ENCODE measurements at regions not wholly inside any gene's neighbourhood (a gene's known extent, or its start where the extent isn't known, plus 50 kb on each side); places are given as distances from the start of the nearest gene placed in this dataset.

GRCh38 chr3:147934451-147935180 is 525.5 kb downstream of the ZIC1 start:
- no peaks in the 10 kb centered on the region for H3K36me3 Mint-ChIP-seq
- Histone ChIP-seq H3K4me3 (ENCODE audit: low read length in 2 of 2) (no peak overlapping the region), H3K27ac (ENCODE audit: low read depth, low read length) (no peak overlapping the region), H3K27me3 (ENCODE audit: insufficient read depth, low read length) (no peaks in the 10 kb centered on the region), H3K9me3 (ENCODE audit: control insufficient read depth in 1 of 2, low read length in 2 of 2) (no peaks in the 10 kb centered on the region), H3K36me3 (ENCODE audit: insufficient read depth, low read length) (no peaks in the 10 kb centered on the region), H3K4me1 (ENCODE audit: insufficient read depth, low read length) (no peaks in the 10 kb centered on the region)
- no peaks in the 10 kb centered on the region for H3K27me3 Mint-ChIP-seq
- intact Hi-C loops (cut with micrococcal nuclease) = no loop called here
- peaks cover 0 to 4% (median 0%) of the 10 kb centered on the region in 8 donors for H3K9me3 Mint-ChIP-seq
- no peaks in the 10 kb centered on the region for H3K4me1 Mint-ChIP-seq
- DNase-seq = no peak
- H3K4me3 Mint-ChIP-seq = no peak overlapping the region
- ChIA-PET CTCF (ENCODE audit: partially characterized antibody) (no interaction called here), POLR2A (ENCODE audit: partially characterized antibody) (no interaction called here)
- no peak overlapping the region for H3K27ac Mint-ChIP-seq

- H3K36me3 Mint-ChIP-seq = no peaks in the 10 kb centered on the region
- no peak overlapping the region for H3K4me3 ChIP-seq (ENCODE audit: low read length in 2 of 2)
- intact Hi-C loops (cut with micrococcal nuclease) = no loop called here
- H3K4me1 Mint-ChIP-seq = no peaks in the 10 kb centered on the region
- no peak overlapping the region for H3K4me3 Mint-ChIP-seq
- ChIA-PET POLR2A (ENCODE audit: partially characterized antibody) (no interaction called here), CTCF (ENCODE audit: partially characterized antibody) (no interaction called here)
- H3K4me1 ChIP-seq (ENCODE audit: insufficient read depth, low read length) = no peaks in the 10 kb centered on the region
- H3K9me3 Mint-ChIP-seq = peaks cover 0 to 8% (median under 1%) of the 10 kb centered on the region in 8 donors
- no peaks in the 10 kb centered on the region for H3K27me3 ChIP-seq (ENCODE audit: insufficient read depth, low read length)
- no peaks in the 10 kb centered on the region for H3K27me3 Mint-ChIP-seq
- H3K9me3 ChIP-seq (ENCODE audit: control insufficient read depth in 1 of 2, low read length in 2 of 2) = no peaks in the 10 kb centered on the region
- DNase-seq = no peak
- no peaks in the 10 kb centered on the region for H3K36me3 ChIP-seq (ENCODE audit: insufficient read depth, low read length)
- H3K27ac Mint-ChIP-seq = no peak overlapping the region
- no peak overlapping the region for H3K27ac ChIP-seq (ENCODE audit: low read depth, low read length)
These were observed 528.2 kb downstream of the ZIC1 start for GRCh38 chr3:147937341-147937740.

- H3K27ac Mint-ChIP-seq = no peak overlapping the region
- Histone ChIP-seq H3K9me3 (ENCODE audit: control insufficient read depth in 1 of 2, low read length in 2 of 2) (no peaks in the 10 kb centered on the region), H3K27me3 (ENCODE audit: insufficient read depth, low read length) (no peaks in the 10 kb centered on the region), H3K36me3 (ENCODE audit: insufficient read depth, low read length) (no peaks in the 10 kb centered on the region), H3K27ac (ENCODE audit: low read depth, low read length) (no peak overlapping the region), H3K4me3 (ENCODE audit: low read length in 2 of 2) (no peak overlapping the region), H3K4me1 (ENCODE audit: insufficient read depth, low read length) (no peaks in the 10 kb centered on the region)
- peaks cover 0 to 8% (median under 1%) of the 10 kb centered on the region in 8 donors for H3K9me3 Mint-ChIP-seq
- DNase-seq = no peak
- H3K27me3 Mint-ChIP-seq = no peaks in the 10 kb centered on the region
- H3K4me3 Mint-ChIP-seq = no peak overlapping the region
- ChIA-PET CTCF (ENCODE audit: partially characterized antibody) (no interaction called here), POLR2A (ENCODE audit: partially characterized antibody) (no interaction called here)
- intact Hi-C loops (cut with micrococcal nuclease) = no loop called here
- H3K4me1 Mint-ChIP-seq = no peaks in the 10 kb centered on the region
- no peaks in the 10 kb centered on the region for H3K36me3 Mint-ChIP-seq
These were observed 528.7 kb downstream of the ZIC1 start for GRCh38 chr3:147937891-147938290.

- Mint-ChIP-seq H3K4me1 (no peaks in the 10 kb centered on the region), H3K27ac (no peak overlapping the region), H3K4me3 (no peak overlapping the region), H3K36me3 (no peaks in the 10 kb centered on the region), H3K9me3 (peaks cover 0 to 8% (median 2%) of the 10 kb centered on the region in 8 donors), H3K27me3 (no peaks in the 10 kb centered on the region)
- H3K9me3 ChIP-seq (ENCODE audit: control insufficient read depth in 1 of 2, low read length in 2 of 2) = no peaks in the 10 kb centered on the region
- H3K4me1 ChIP-seq (ENCODE audit: insufficient read depth, low read length) = no peaks in the 10 kb centered on the region
- H3K4me3 ChIP-seq (ENCODE audit: low read length in 2 of 2) = no peak overlapping the region
- no peak overlapping the region for H3K27ac ChIP-seq (ENCODE audit: low read depth, low read length)
- no peaks in the 10 kb centered on the region for H3K36me3 ChIP-seq (ENCODE audit: insufficient read depth, low read length)
- POLR2A ChIA-PET (ENCODE audit: partially characterized antibody) = no interaction called here
- intact Hi-C loops (cut with micrococcal nuclease) = no loop called here
- H3K27me3 ChIP-seq (ENCODE audit: insufficient read depth, low read length) = no peaks in the 10 kb centered on the region
- CTCF ChIA-PET (ENCODE audit: partially characterized antibody) = no interaction called here
- no peak for DNase-seq
These were observed 530.3 kb downstream of the ZIC1 start for GRCh38 chr3:147939425-147939824.

- Mint-ChIP-seq H3K27me3 (no peaks in the 10 kb centered on the region), H3K4me1 (no peaks in the 10 kb centered on the region), H3K9me3 (peaks cover 0 to 8% (median 2%) of the 10 kb centered on the region in 8 donors), H3K36me3 (no peaks in the 10 kb centered on the region), H3K4me3 (no peak overlapping the region), H3K27ac (no peak overlapping the region)
- H3K36me3 ChIP-seq (ENCODE audit: insufficient read depth, low read length) = no peaks in the 10 kb centered on the region
- H3K4me1 ChIP-seq (ENCODE audit: insufficient read depth, low read length) = no peaks in the 10 kb centered on the region
- no peak for DNase-seq
- H3K9me3 ChIP-seq (ENCODE audit: control insufficient read depth in 1 of 2, low read length in 2 of 2) = no peaks in the 10 kb centered on the region
- POLR2A ChIA-PET (ENCODE audit: partially characterized antibody) = no interaction called here
- CTCF ChIA-PET (ENCODE audit: partially characterized antibody) = no interaction called here
- no peak overlapping the region for H3K4me3 ChIP-seq (ENCODE audit: low read length in 2 of 2)
- H3K27ac ChIP-seq (ENCODE audit: low read depth, low read length) = no peak overlapping the region
- intact Hi-C loops (cut with micrococcal nuclease) = no loop called here
- no peaks in the 10 kb centered on the region for H3K27me3 ChIP-seq (ENCODE audit: insufficient read depth, low read length)
These were observed 530.7 kb downstream of the ZIC1 start for GRCh38 chr3:147939839-147940238.

GRCh38 chr3:147940405-147941193 is 531.4 kb downstream of the ZIC1 start:
- no peak overlapping the region for H3K27ac Mint-ChIP-seq
- intact Hi-C loops (cut with micrococcal nuclease) = no loop called here
- no peak overlapping the region for H3K4me3 Mint-ChIP-seq
- Histone ChIP-seq H3K9me3 (ENCODE audit: control insufficient read depth in 1 of 2, low read length in 2 of 2) (no peaks in the 10 kb centered on the region), H3K27me3 (ENCODE audit: insufficient read depth, low read length) (no peaks in the 10 kb centered on the region), H3K36me3 (ENCODE audit: insufficient read depth, low read length) (no peaks in the 10 kb centered on the region), H3K27ac (ENCODE audit: low read depth, low read length) (no peak overlapping the region), H3K4me1 (ENCODE audit: insufficient read depth, low read length) (no peaks in the 10 kb centered on the region), H3K4me3 (ENCODE audit: low read length in 2 of 2) (no peak overlapping the region)
- H3K27me3 Mint-ChIP-seq = no peaks in the 10 kb centered on the region
- H3K36me3 Mint-ChIP-seq = no peaks in the 10 kb centered on the region
- H3K9me3 Mint-ChIP-seq = peaks cover 0 to 8% (median 2%) of the 10 kb centered on the region in 8 donors
- ChIA-PET POLR2A (ENCODE audit: partially characterized antibody) (no interaction called here), CTCF (ENCODE audit: partially characterized antibody) (no interaction called here)
- no peak for DNase-seq
- no peaks in the 10 kb centered on the region for H3K4me1 Mint-ChIP-seq

- POLR2A ChIA-PET (ENCODE audit: partially characterized antibody) = no interaction called here
- H3K4me3 ChIP-seq (ENCODE audit: low read length in 2 of 2) = no peak overlapping the region
- no peak for DNase-seq
- CTCF ChIA-PET (ENCODE audit: partially characterized antibody) = no interaction called here
- Mint-ChIP-seq H3K4me3 (no peak overlapping the region), H3K27ac (no peak overlapping the region), H3K9me3 (peaks cover 0 to 9% (median 3%) of the 10 kb centered on the region in 8 donors), H3K27me3 (no peaks in the 10 kb centered on the region), H3K36me3 (no peaks in the 10 kb centered on the region), H3K4me1 (peaks cover 0 to 3% (median 1%) of the 10 kb centered on the region in 4 donors)
- no peaks in the 10 kb centered on the region for H3K36me3 ChIP-seq (ENCODE audit: insufficient read depth, low read length)
- H3K4me1 ChIP-seq (ENCODE audit: insufficient read depth, low read length) = no peaks in the 10 kb centered on the region
- no peaks in the 10 kb centered on the region for H3K27me3 ChIP-seq (ENCODE audit: insufficient read depth, low read length)
- H3K9me3 ChIP-seq (ENCODE audit: control insufficient read depth in 1 of 2, low read length in 2 of 2) = no peaks in the 10 kb centered on the region
- intact Hi-C loops (cut with micrococcal nuclease) = no loop called here
- H3K27ac ChIP-seq (ENCODE audit: low read depth, low read length) = no peak overlapping the region
These were observed 532.8 kb downstream of the ZIC1 start for GRCh38 chr3:147941969-147942368.
